ENCODE measurements at regions not wholly inside any gene's neighbourhood (a gene's known extent, or its start where the extent isn't known, plus 50 kb on each side); places are given as distances from the start of the nearest gene placed in this dataset.

GRCh38 chr11:112506852-112507251 is 246.2 kb upstream of the PLET1 start:
- TF ChIP-seq LEF1 (IDR thresholded peaks at IDR 0.05; ENCODE audit: borderline replicate concordance) = no peak
- no peak for TF ChIP-seq SUZ12 (IDR thresholded peaks at IDR 0.05)
- no peak for TF ChIP-seq ARNT (IDR thresholded peaks at IDR 0.05)
